Renal cortical epithelial cell (primary cell): ENCODE measurements at regions not wholly inside any gene's neighbourhood (a gene's known extent, or its start where the extent isn't known, plus 50 kb on each side); places are given as distances from the start of the nearest gene placed in this dataset.

Experiments
- DNase-seq: peaks from one replicate; pipeline ENCODE4 v3.0.0-alpha.2; 2011; ENCODE audit warnings: low read depth

GRCh38 chr11:38296211-38296776 is 1698.3 kb upstream of the RAG2 start:
- DNase-seq, result no peak

GRCh38 chr11:38282718-38283117 is 1684.7 kb upstream of the RAG2 start:
- no peak for DNase-seq

DNA sequence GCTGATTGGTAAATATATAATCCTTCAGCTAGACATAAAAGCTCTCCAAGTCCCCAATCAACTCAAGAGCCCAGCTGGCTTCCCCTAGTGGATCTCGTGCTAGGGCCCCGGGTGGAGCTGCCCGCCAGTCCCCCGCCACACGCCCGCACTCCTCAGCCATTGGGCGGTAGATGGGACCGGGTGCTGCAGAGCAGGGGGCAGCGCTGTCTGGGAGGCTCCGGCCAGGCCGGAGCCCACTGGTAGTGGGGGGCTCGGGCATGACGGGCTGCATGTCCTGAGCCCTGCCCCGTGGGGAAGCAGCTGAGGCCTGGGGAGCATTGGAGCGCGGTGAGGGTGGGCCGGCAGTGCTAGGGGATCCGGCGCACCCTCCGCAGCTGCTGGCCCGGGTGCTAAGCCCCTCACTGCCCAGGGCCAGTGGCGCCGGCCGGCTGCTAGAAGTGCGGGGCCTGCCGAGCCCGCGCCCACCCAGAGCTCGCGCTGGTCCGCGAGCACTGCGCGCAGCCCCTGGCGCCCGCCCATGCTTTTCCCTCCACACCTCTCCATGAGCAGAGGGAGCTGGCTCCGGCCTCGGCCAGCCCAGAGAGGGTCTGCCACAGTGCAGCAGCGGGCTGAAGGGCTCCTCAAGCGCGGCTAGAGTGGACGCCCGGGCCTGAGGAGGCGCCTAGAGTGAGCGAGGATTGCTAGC is 1680.6 kb upstream of the RAG2 start:
- DNase-seq, result no peak

DNA sequence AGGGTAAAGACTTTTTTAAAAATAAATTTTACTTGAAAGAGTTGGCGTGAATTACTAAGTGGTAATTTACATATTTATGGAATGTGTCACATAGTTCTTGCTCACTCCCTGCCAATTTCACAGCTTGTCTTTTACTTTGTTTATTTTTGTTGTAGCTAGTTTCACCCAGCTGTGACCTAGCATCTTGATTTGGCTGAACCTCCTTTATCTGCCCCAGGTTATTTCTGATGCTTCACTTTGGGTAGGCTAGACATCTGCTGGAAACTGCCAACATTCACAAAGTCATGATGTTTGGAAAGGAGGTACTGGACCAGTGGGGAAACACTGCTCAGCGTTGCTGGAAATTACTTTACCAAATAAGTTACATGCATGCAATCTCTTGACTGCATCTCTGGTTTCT is 1676.0 kb upstream of the RAG2 start:
- DNase-seq, result no peak

- no peak for DNase-seq
Measured at GRCh38 chr11:38272376-38272775, 1674.3 kb upstream of the RAG2 start.

DNA sequence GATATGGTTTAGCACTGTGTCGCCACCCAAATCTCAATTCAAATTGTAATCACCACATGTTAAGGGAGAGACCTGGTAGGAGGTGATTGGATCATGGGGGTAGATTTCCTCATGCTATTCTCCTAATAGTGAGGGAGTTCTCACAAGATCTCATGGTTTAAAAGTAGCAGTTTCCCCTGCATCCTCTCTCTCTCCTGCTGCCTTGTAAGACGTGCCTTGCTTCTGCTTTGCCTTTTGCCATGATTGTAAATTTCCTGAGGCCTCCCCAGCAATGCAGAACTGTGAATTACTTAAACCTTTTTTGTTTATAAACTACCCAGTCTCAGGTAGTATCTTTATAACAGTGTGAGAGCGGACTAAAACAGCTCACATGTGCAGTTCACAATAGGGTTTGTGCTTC is 1668.7 kb upstream of the RAG2 start:
- no peak for DNase-seq

- DNase-seq, result no peak
Measured at GRCh38 chr11:38256436-38256835, 1658.4 kb upstream of the RAG2 start.

DNA sequence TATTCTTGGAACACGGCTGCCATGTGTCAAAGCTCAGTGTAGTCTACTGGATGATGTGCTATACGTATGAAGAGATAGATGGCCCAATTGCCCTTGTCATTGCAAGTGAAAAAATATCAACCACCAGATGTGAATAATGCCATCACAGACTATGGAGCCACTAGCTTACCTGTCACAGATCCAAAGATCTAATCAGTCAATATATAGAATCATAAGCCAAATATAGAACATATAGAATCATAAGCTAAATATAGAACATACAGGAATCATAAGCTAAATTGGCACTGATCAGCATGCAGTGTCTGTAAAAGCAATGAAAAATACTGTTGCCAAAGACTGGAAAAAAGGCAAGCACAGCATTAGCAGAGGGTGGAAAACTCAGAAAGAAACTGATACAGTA is 1656.9 kb upstream of the RAG2 start:
- DNase-seq, result no peak

DNA sequence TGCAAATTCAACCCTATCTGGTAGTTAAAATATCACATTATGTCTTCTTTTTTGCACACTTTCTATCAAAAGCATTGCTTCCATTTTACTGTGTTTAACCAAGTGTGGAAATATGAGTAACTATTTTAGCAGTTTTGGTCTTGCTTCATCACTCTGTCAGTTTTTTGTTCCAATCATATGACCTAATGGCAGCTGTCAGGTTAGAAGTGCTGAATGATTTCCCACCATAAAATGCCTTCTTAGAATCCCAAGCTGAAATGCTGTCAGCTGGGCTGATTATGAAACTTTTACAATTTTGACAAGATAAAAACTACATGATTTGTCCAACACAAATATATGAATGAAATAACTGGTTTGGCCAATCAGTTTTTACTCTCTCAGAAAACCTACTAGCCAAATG is 1654.6 kb upstream of the RAG2 start:
- no peak for DNase-seq

GRCh38 chr11:38246451-38246850 is 1648.4 kb upstream of the RAG2 start:
- DNase-seq, result no peak

DNA sequence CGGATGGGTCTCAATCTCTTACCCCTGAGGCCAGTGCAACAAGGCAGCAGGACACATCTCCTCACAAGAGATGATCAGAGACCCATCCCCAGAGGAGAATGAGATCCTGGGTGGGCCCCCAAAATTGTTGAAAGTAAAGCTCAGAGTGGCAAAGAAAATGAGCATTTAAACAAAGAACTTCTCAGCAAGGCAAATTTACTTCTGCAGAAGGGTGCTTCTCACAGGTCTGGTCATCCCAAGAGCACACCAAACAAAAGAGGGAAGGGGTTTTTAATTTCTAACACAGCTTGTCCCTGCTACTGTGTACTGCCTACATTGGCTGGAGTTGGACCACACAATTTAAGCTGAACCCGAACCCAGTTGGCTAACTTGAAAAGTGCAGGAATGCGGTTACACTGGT is 1628.6 kb upstream of the RAG2 start:
- no peak for DNase-seq

- DNase-seq, result no peak
Measured at GRCh38 chr11:38221295-38221694, 1623.3 kb upstream of the RAG2 start.

DNA sequence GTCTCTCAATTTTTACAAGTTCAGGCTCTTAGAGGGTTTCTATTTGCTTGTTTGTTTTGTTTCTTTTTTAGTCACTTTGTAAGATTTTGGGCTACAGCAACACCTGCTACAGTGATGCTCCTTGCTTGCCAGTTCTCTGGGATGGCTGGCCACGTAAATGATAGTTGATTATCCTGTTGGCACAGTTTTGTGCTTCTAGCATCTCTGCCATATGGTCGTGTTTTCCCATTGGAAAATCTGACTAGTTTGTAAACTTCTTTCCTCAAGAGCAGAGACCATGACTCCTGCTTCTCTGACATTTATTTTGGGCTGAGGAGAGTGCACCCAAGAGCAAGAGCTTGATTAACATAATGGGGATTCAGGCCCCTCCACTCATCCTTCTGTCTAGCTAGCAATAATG is 1621.6 kb upstream of the RAG2 start:
- no peak for DNase-seq

DNA sequence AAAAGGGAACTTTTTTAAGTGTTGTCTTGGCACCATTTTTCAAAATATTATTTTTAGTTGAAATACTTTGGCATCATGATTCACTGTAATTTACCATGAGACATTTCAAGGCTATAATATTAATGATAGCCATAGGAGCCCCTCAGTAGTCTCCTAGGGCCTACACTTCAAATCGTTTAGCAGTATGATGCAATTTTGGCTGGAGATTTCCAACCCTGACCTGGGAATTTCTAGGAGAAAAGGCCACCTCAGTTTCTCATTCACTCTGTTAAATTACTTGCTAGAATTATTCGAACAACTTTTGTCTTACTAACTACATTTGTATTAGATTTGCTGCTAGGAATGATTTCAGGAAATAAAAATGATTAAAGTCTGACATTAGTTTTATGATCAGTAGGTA is 1610.9 kb upstream of the RAG2 start:
- no peak for DNase-seq

- DNase-seq, result no peak
Measured at GRCh38 chr11:38206663-38207062, 1608.6 kb upstream of the RAG2 start.

GRCh38 chr11:38191101-38191500 is 1593.1 kb upstream of the RAG2 start:
- DNase-seq, result no peak

- no peak for DNase-seq
Measured at GRCh38 chr11:38182126-38182866, 1584.3 kb upstream of the RAG2 start.

DNA sequence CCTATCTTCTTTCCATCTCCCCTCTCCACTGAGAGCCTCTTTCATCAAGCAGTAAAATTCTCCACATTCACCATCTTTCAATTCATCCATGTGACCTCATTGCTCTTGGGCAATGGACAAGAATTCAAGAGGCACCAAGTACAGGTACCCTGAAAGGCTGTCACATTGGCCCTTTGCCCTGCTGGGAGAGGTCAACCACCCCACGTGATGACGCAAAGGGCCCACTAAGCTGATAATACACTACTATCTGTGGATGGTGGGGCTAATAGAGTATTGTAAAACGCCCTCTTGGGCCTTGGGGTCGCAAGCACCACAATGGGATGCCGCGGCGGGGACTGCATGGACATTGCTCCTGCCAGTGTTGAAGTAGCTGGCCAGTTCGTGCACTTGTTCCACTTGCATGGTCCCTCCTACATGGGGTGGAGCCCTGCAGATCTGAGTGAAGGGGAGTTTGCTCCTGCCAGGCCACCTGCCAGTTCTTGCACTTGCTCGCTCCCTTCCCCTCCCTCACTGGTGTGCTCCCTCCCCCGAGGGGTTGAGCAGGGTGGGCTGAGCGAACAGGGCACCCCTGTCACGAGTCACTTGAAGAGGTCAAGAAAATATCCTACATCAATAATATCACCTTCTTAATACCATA is 1578.8 kb upstream of the RAG2 start:
- DNase-seq, result no peak

DNA sequence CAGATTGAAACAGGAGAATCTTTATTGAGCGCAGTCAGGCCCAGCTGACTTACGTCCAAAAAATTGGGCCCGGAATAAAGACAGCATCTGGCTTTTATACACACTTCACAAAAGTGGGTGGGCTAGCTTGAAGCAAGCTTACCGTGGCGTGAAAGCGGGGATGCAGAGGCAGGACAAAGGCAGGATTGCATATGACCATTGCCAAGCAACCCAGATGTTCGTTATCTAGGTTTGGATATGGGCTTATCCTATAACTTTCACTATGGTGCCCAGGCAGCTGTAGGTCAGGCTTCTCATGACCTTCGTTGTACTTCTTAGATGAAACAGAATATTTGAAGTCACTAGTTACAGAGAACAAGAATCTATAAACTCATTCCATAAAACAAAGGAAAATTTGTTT is 1575.6 kb upstream of the RAG2 start:
- no peak for DNase-seq

DNA sequence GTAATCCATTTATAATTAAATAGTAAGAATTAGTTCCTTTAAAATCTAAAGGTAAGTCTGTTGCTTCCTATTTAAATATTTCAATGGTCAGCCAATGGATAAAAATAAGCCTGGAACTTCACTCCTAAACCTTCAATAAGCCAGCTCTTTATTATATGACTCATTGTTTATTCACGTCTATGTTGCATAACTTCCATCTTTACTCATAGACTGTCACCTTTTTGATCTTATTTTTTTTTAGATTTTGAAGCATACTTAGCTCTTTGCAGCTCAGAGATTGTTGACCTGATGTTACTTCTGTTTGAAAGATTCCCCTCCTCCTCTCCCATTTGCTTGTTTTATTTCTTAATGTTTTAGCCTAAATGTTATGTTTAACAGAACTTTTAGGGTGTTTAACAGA is 1571.2 kb upstream of the RAG2 start:
- DNase-seq, result peak; percentile 13

DNA sequence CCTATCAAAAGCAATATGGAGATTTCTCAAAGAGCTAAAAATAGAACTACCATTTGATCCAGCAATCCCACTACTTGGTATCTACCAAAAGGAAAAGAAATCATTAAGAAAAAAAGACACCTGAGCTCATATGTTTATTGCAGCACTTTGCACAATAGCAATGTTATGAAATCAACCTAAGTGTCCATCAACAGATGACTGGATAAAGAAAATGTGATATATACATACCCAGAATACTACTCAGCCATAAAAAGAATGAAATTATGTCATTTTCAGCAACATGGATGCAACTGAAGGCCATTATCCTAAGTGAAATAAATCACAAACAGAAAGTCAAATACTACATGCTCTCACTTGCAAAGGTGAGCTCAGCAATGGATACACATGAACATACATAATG is 1565.5 kb upstream of the RAG2 start:
- no peak for DNase-seq

- no peak for DNase-seq
Measured at GRCh38 chr11:38160433-38160832, 1562.4 kb upstream of the RAG2 start.

- DNase-seq, result no peak
Measured at GRCh38 chr11:38159038-38159437, 1561.0 kb upstream of the RAG2 start.
